ENCODE measurements at regions not wholly inside any gene's neighbourhood (a gene's known extent, or its start where the extent isn't known, plus 50 kb on each side); places are given as distances from the start of the nearest gene placed in this dataset.

DNA sequence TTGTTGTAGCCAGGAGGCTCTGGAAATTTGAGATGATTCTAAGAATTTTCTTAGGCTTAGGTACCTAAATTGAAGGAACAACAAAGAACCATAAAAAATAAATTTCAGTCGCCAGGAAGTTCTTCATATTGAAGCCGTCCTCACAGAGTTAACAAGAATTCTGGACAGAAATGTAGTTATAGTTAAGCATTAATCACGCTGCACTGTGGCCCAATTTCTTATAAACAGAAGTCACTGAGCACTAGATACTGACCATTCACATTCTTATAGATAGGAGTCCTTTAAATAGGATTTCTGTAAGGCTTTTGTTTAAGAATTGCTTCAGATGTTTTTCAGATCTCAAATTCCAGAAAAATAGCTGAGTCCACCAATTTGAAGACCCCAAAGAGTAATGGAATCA, 256.2 kb upstream of the PITRM1 start:
- H3K79me2 ChIP-seq (ENCODE audit: insufficient read depth): no peaks in the 10 kb centered on the region
- ChIA-PET POLR2A (no interaction called here), CTCF (no interaction called here)
- no peaks in the 10 kb centered on the region for H4K20me1 ChIP-seq (ENCODE audit: insufficient read depth)
- H3K4me1 ChIP-seq (ENCODE audit: control insufficient read depth in 1 of 2, insufficient read depth in 2 of 2, low read depth in 1 of 2, low read length in 1 of 2): peaks cover 15 to 41% of the 10 kb centered on the region in 2 experiments; a peak in 3 of 4 replicates
- no peaks in the 10 kb centered on the region for H3K27me3 ChIP-seq (ENCODE audit: insufficient read depth)
- TF ChIP-seq FOXM1 (IDR thresholded peaks at IDR 0.05; ENCODE audit: low read depth): no peak
- TF ChIP-seq RXRA (IDR thresholded peaks at IDR 0.05; ENCODE audit: borderline replicate concordance, low read depth): no peak
- no peak for TF ChIP-seq EZH2phosphoT487 (IDR thresholded peaks at IDR 0.05; ENCODE audit: borderline replicate concordance, low read depth)
- no peak for TF ChIP-seq MAX (IDR thresholded peaks at IDR 0.05; ENCODE audit: low read depth)
- TF ChIP-seq REST (IDR thresholded peaks at IDR 0.05; ENCODE audit: low read depth, low read length): no peak
- no peak for TF ChIP-seq GABPA (IDR thresholded peaks at IDR 0.05; ENCODE audit: low read depth)
- TF ChIP-seq TCF12 (IDR thresholded peaks at IDR 0.05): no peak
- TF ChIP-seq PBX3 (IDR thresholded peaks at IDR 0.05): no peak
- no peak for DNase-seq
- H3F3A ChIP-seq (replicated peaks; ENCODE audit: insufficient read depth): peaks cover 15% of the 10 kb centered on the region
- H3K9ac ChIP-seq: no peak overlapping the region
- H3K36me3 ChIP-seq (replicated peaks in 1 of 2; ENCODE audit: control insufficient read depth in 1 of 2, insufficient read depth in 2 of 2, low read length in 1 of 2): no peaks in the 10 kb centered on the region
- no peak overlapping the region for H3K4me2 ChIP-seq
- no peak overlapping the region for H3K27ac ChIP-seq (ENCODE audit: low read depth in 2 of 2, low read length in 1 of 2)
- WGBS (ENCODE audit: low lambda C conversion rate): 92% methylated on average over 3 of the region's 3 CpGs
- H3K4me3 ChIP-seq (ENCODE audit: low read depth in 2 of 2, low read length in 1 of 2): no peak overlapping the region
- H3K9me3 ChIP-seq: no peaks in the 10 kb centered on the region
- H2AFZ ChIP-seq (ENCODE audit: low read depth): no peak overlapping the region
- no peaks in the 10 kb centered on the region for H3K9me2 ChIP-seq

GRCh38 chr10:3427950-3428354, 255.4 kb upstream of the PITRM1 start:
- Histone ChIP-seq H3K4me2 (no peak overlapping the region), H3K9me2 (no peaks in the 10 kb centered on the region), H3K4me1 (ENCODE audit: control insufficient read depth in 1 of 2, insufficient read depth in 2 of 2, low read depth in 1 of 2, low read length in 1 of 2) (peaks cover 15 to 44% of the 10 kb centered on the region in 2 experiments; a peak in 3 of 4 replicates), H3K9me3 (no peaks in the 10 kb centered on the region), H3K79me2 (ENCODE audit: insufficient read depth) (no peaks in the 10 kb centered on the region), H3K9ac (no peak overlapping the region), H4K20me1 (ENCODE audit: insufficient read depth) (no peaks in the 10 kb centered on the region), H3K27me3 (ENCODE audit: insufficient read depth) (no peaks in the 10 kb centered on the region), H3K4me3 (ENCODE audit: low read depth in 2 of 2, low read length in 1 of 2) (no peak overlapping the region), H3F3A (replicated peaks; ENCODE audit: insufficient read depth) (peaks cover 15% of the 10 kb centered on the region), H3K36me3 (replicated peaks in 1 of 2; ENCODE audit: control insufficient read depth in 1 of 2, insufficient read depth in 2 of 2, low read length in 1 of 2) (no peaks in the 10 kb centered on the region), H3K27ac (ENCODE audit: low read depth in 2 of 2, low read length in 1 of 2) (peak overlapping the region in 1 of 2 experiments; percentile 93; a peak in 1 of 4 replicates), H2AFZ (ENCODE audit: low read depth) (no peak overlapping the region)
- no peak for DNase-seq
- ChIA-PET POLR2A (no interaction called here), CTCF (no interaction called here)
- WGBS (ENCODE audit: low lambda C conversion rate): 97% methylated on average over 7 of the region's 7 CpGs
- TF ChIP-seq EZH2phosphoT487 (IDR thresholded peaks at IDR 0.05; ENCODE audit: borderline replicate concordance, low read depth): no peak

All from SK-N-SH (cell line).